DMS53 treated with DMSO at 0.1 percent for 48 hours (cell line): ENCODE measurements at regions not wholly inside any gene's neighbourhood (a gene's known extent, or its start where the extent isn't known, plus 50 kb on each side); places are given as distances from the start of the nearest gene placed in this dataset.
"Not testable (repeated sequence)": the region's sequence is repeated elsewhere in the genome, so short reads cannot be mapped to it uniquely, and the experiment has no call there.

ENCODE experiments used
- DNase-seq: peaks from one replicate; lab custom pipeline; 2025; ENCODE audit not compliant: unreplicated experiment; lab: John Stamatoyannopoulos, UW

DNA sequence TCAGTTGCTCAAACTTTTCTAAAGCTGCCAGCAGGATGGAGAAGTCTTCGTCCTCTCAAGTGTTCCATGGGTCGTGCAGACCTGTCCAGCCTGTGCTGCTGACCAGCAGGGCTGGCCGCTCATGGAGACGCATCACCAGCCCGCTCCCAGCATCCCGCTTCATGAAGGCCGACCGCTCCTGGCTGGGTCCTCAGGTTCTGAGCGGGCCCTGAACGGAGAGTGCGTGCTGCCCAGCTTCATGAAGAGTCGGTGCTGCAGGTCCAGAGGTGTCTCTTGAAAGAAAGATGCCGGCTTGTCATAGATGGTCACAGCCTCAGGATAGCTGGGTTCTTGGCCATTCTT, 75.8 kb upstream of the KCNAB1 start:
- DNase-seq: no peak

DNA sequence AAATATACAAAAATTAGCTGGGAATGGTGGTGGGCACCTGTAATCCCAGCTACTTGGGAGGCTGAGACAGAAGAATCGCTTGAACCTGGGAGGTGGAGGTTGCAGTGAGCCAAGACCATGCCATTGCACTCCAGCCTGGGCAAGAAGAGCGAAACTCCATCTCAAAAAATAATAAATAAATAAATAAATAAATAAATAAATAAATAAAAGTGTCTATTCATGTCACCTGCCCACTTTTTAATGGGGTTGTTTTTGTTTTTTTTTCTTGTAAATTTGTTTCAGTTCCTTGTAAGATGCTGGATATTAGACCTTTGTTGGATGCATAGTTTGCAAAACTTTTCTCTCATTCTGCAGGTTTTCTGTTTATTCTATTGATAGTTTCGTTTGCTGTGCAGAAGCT, 71.9 kb upstream of the KCNAB1 start:
- DNase-seq: not testable (repeated sequence)

DNA sequence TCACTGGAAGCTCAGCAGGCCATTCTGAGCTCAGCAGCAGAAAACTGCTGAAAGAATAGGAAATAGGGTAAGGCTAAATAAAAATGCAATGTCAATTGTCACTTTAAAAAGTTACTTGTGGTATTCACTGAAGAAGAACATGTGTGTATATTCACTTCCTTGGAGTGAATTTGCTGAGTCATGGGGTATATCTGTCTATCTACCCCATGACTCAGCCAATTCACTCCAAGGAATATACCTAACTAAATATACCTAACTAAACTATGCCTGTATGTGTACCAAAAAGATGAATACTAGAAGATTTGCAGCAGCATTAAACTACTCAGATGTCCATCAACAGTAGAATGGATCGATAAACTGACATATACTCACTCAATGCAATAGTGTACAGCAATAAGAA, 69.5 kb upstream of the KCNAB1 start:
- peak; percentile 3 for DNase-seq

DNA sequence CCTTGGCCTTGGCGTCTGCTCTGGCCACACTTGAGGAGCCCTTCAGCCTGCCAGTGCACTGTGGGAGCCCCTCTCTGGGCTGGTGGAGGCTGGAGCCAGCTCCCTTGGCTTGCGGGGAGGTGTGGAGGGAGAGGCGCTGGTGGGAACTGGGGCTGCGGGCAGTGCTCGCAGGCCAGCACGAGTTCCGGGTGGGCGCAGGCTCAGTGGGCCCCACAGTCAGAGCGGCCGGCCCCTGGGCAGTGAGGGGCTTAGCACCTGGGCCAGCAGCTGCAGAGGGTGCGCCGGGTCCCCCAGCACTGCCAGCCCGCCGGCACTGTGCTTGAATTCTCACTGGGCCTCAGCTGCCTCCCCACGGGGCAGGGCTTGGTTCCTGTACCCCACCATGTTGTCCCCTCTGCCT, 68.7 kb upstream of the KCNAB1 start:
- no peak for DNase-seq

DNA sequence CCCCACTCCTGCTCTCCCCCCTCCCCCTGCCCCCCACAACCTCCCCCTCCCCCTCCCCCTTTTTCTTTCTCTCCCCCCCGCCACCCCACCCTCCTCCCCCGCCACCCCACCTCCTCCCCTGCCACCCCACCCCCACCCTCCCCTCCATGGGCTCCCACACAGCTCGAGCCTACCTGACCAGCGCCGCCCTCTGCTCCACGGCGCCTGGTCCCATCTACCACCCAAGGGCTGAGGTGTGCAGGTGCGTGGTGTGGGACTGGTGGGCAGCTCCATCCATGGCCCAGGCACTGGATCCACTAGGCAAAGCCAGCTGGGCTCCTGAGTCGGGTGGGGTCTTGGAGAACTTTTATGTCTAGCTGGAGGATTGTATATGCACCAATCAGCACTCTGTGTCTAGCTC, 68.3 kb upstream of the KCNAB1 start:
- DNase-seq: no peak

DNA sequence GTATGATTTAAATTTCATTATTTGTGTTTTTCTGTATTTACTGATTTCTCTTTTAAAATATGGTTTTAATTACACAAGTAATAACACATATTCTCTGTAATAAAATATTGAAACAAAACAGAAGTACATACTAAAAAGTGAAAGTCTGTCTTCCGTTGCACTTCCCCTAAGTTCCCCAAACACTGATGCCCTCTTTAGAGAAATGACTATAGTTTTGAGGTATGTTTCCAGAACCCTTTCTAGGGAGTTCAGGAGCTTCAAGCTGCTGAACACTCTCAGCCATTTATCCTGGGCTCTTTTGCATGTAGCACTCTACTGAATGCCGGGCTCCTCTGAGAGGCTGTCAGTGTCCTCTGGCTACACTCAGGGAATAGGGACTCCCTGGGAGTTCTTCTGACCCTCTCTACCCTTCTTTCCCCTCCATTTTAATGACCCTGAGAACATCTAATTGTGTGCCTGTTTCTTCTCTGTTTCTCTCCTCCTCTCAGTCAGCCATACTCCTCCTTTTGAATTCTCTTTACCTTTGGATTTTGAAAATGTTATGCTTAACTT, 60.4 kb upstream of the KCNAB1 start:
- DNase-seq: no peak

DNA sequence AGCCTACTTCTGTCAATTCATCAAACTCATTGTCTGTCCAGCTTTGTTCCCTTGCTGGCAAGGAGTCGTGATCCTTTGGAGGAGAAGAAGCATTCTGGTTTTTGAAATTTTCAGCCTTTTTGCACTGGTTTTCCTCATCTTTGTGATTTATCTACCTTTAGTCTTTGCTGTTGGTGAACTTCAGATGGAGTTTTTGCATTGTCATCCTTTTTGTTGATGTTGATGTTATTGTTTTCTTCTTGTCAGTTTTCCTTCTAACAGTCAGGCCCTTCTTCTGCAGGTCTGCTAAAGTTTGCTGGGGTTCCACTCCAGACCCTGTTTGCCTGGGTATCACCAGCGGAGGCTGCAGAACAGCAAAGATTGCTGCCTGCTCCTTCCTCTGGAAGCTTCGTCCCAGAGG, 52.2 kb upstream of the KCNAB1 start:
- not testable (repeated sequence) for DNase-seq

DNA sequence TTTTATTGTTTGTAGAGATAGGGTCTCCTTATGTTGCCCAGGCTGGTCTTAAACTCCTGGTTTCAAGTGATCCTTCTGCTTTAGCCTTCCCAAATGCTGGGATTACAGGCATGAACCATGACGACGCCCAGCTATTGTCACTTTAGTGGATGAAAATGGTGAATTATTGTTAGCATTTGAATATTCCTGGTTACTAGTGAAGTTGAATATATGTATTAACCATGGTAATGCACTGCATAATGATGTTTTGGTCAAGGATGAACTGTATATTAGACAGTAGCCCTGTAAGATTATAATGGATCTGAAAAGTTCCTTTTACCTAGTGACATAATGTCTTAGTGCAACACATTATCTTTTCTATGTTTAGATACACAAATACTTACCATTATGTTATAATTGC, 50.4 kb upstream of the KCNAB1 start:
- no peak for DNase-seq
